ENCODE measurements at regions not wholly inside any gene's neighbourhood (a gene's known extent, or its start where the extent isn't known, plus 50 kb on each side); places are given as distances from the start of the nearest gene placed in this dataset.

DNA sequence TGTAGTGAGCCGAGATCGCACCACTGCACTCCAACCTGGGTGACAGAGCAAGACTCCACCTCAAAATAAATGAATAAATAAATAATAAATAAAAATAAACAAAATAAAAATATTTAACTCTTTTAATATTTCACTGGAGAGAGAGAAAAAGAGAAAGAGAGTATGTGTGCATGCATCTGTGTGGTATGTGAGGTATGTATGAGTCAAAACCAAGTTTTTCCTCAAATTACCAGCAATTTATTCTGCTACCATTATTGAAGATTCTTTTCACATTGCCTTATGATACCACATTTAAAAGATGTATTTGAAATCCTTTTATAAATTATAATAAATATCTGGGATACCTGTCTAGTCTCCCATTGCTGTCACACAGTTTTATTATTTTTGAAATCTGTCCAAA, 122.1 kb downstream of the CD164 start:
- H3K79me2 ChIP-seq = no peaks in the 10 kb centered on the region
- TF ChIP-seq, protein P1, sequence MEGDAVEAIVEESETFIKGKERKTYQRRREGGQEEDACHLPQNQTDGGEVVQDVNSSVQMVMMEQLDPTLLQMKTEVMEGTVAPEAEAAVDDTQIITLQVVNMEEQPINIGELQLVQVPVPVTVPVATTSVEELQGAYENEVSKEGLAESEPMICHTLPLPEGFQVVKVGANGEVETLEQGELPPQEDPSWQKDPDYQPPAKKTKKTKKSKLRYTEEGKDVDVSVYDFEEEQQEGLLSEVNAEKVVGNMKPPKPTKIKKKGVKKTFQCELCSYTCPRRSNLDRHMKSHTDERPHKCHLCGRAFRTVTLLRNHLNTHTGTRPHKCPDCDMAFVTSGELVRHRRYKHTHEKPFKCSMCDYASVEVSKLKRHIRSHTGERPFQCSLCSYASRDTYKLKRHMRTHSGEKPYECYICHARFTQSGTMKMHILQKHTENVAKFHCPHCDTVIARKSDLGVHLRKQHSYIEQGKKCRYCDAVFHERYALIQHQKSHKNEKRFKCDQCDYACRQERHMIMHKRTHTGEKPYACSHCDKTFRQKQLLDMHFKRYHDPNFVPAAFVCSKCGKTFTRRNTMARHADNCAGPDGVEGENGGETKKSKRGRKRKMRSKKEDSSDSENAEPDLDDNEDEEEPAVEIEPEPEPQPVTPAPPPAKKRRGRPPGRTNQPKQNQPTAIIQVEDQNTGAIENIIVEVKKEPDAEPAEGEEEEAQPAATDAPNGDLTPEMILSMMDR (IDR thresholded peaks at IDR 0.05) = no peak
- no peaks in the 10 kb centered on the region for H3K36me3 ChIP-seq (ENCODE audit: control insufficient read depth, insufficient read depth, low read length)
- H3K27ac ChIP-seq = no peak overlapping the region
- H3K9me3 ChIP-seq (ENCODE audit: control insufficient read depth, low read length) = no peaks in the 10 kb centered on the region
- H3K27me3 ChIP-seq (ENCODE audit: control insufficient read depth, insufficient read depth, low read length) = no peaks in the 10 kb centered on the region
- no peak overlapping the region for H2AFZ ChIP-seq
- H3K4me1 ChIP-seq = no peaks in the 10 kb centered on the region
- H3K4me2 ChIP-seq (ENCODE audit: low read length) = no peak overlapping the region
- H3K4me3 ChIP-seq (ENCODE audit: low read depth, low read length) = no peak overlapping the region
- no peak overlapping the region for H3K9ac ChIP-seq

- Histone ChIP-seq H3K79me2 (no peaks in the 10 kb centered on the region), H3K9me3 (ENCODE audit: control insufficient read depth, low read length) (no peaks in the 10 kb centered on the region), H3K27ac (no peak overlapping the region), H3K4me3 (ENCODE audit: low read depth, low read length) (no peak overlapping the region), H3K4me1 (no peaks in the 10 kb centered on the region), H2AFZ (no peak overlapping the region), H3K4me2 (ENCODE audit: low read length) (no peak overlapping the region), H3K36me3 (ENCODE audit: control insufficient read depth, insufficient read depth, low read length) (no peaks in the 10 kb centered on the region), H3K27me3 (ENCODE audit: control insufficient read depth, insufficient read depth, low read length) (no peaks in the 10 kb centered on the region), H3K9ac (no peak overlapping the region)
- TF ChIP-seq, protein P1 (IDR thresholded peaks at IDR 0.05) = no peak
These were observed 124.1 kb downstream of the CD164 start for GRCh38 chr6:109258129-109258528.

DNA sequence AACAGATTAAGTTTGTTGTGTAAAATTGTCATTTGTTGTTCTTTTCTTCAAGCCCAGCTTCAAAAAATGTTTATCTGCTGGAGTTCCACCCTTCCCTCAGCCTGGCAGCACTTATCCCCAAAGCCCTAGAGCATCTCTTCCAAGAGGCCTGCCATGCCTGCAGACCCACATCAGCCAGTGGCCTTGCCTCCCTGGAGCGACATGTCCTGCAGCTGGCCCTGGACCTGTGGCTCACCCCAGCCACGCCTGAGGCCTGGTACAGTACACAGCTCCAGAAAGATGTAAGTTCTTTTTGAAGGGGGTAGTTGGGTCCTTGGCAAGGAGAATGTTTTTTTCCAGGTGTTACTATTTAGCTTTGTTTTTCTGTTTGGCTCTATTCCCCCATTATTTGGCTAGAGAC, 124.8 kb downstream of the CD164 start:
- H3K36me3 ChIP-seq (ENCODE audit: control insufficient read depth, insufficient read depth, low read length) = no peaks in the 10 kb centered on the region
- no peak overlapping the region for H2AFZ ChIP-seq
- H3K4me2 ChIP-seq (ENCODE audit: low read length) = no peak overlapping the region
- no peaks in the 10 kb centered on the region for H3K9me3 ChIP-seq (ENCODE audit: control insufficient read depth, low read length)
- H3K4me1 ChIP-seq = no peaks in the 10 kb centered on the region
- TF ChIP-seq, protein P1 (IDR thresholded peaks at IDR 0.05) = no peak
- H3K4me3 ChIP-seq (ENCODE audit: low read depth, low read length) = no peak overlapping the region
- H3K9ac ChIP-seq = no peak overlapping the region
- no peaks in the 10 kb centered on the region for H3K27me3 ChIP-seq (ENCODE audit: control insufficient read depth, insufficient read depth, low read length)
- H3K79me2 ChIP-seq = no peaks in the 10 kb centered on the region
- no peak overlapping the region for H3K27ac ChIP-seq

GRCh38 chr6:109255946-109256640, 126.2 kb downstream of the CD164 start:
- no peak overlapping the region for H3K4me2 ChIP-seq (ENCODE audit: low read length)
- no peak overlapping the region for H3K4me3 ChIP-seq (ENCODE audit: low read depth, low read length)
- H3K9ac ChIP-seq = no peak overlapping the region
- H2AFZ ChIP-seq = no peak overlapping the region
- H3K4me1 ChIP-seq = no peaks in the 10 kb centered on the region
- H3K36me3 ChIP-seq (ENCODE audit: control insufficient read depth, insufficient read depth, low read length) = no peaks in the 10 kb centered on the region
- no peaks in the 10 kb centered on the region for H3K79me2 ChIP-seq
- no peaks in the 10 kb centered on the region for H3K9me3 ChIP-seq (ENCODE audit: control insufficient read depth, low read length)
- H3K27ac ChIP-seq = no peak overlapping the region
- TF ChIP-seq, protein P1 (IDR thresholded peaks at IDR 0.05) = no peak
- H3K27me3 ChIP-seq (ENCODE audit: control insufficient read depth, insufficient read depth, low read length) = no peaks in the 10 kb centered on the region

- Histone ChIP-seq H3K9ac (no peak overlapping the region), H3K4me2 (ENCODE audit: low read length) (no peak overlapping the region)
These were observed 127.2 kb downstream of the CD164 start for GRCh38 chr6:109255087-109255486.

More at GRCh38 chr6:109255087-109255486, 127.2 kb downstream of the CD164 start:
- Histone ChIP-seq H3K9me3 (ENCODE audit: control insufficient read depth, low read length) (no peaks in the 10 kb centered on the region), H3K4me3 (ENCODE audit: low read depth, low read length) (no peak overlapping the region), H3K27me3 (ENCODE audit: control insufficient read depth, insufficient read depth, low read length) (no peaks in the 10 kb centered on the region), H3K36me3 (ENCODE audit: control insufficient read depth, insufficient read depth, low read length) (no peaks in the 10 kb centered on the region), H2AFZ (no peak overlapping the region), H3K79me2 (no peaks in the 10 kb centered on the region), H3K4me1 (no peaks in the 10 kb centered on the region), H3K27ac (no peak overlapping the region)
- TF ChIP-seq, protein P1 (IDR thresholded peaks at IDR 0.05) = no peak

Measured in parathyroid adenoma (tissue), 2 donors.